NCI-H146 (cell line): ENCODE measurements at regions not wholly inside any gene's neighbourhood (a gene's known extent, or its start where the extent isn't known, plus 50 kb on each side); places are given as distances from the start of the nearest gene placed in this dataset.
A peak's percentile ranks its signal among the peaks of the same experiment; 100 is the strongest.
"Not testable (repeated sequence)": the region's sequence is repeated elsewhere in the genome, so short reads cannot be mapped to it uniquely, and the experiment has no call there.

Experiments used
- DNase-seq: peaks from one replicate; lab custom pipeline; 2025; lab: John Stamatoyannopoulos, UW

GRCh38 chr11:7143908-7144307 is 55.1 kb downstream of the RBMXL2 start:
- no peak for DNase-seq

DNA sequence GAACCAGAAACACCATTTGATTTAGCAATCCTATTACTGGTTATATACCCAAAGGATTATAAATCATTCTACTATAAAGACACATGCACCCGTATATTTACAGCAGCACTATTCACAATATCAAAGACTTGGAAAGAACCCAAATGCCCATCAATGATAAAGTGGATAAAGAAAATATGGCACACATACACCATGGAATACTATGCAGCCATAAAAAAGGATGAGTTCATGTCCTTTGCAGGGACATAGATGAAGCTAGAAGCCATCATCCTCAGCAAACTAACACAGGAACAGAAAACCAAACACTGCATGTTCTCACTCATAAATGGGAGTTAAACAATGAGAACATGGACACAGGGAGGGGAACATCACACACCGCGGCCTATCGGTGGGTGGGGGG is 61.3 kb downstream of the RBMXL2 start:
- not testable (repeated sequence) for DNase-seq

GRCh38 chr11:7154881-7155361 is 66.1 kb downstream of the RBMXL2 start:
- DNase-seq, result no peak

DNA sequence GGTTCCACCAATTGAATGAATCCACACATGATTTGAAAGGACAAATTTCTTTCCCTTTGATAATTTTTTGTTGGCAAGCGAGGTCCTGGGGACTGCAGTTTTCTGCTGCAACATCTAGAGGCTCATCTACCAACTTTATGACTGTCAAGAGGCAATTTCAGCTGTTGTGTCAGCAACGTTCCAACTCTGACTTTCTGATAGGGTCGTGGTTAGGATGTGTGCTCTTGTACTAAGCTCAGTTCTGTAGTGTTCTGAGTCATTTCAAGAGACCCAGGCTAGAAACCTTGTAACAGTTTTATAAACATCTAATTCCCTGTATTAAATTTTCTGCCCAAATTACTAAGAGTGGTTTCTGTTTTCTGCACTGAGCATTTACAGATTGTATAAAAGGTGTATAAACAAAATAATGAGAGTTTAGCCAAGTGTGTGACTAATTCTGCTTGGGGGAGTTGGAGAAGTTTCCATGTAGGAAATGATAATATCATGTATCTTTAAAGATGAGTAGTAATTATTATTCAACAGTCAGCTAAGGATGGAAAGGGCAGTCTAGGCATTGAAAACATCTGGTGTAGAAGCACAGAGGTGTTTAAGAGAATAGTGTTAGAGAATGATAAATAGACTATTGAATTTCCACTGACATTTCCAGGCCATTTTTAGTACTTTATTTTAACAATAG is 72.2 kb downstream of the RBMXL2 start:
- no peak for DNase-seq

DNA sequence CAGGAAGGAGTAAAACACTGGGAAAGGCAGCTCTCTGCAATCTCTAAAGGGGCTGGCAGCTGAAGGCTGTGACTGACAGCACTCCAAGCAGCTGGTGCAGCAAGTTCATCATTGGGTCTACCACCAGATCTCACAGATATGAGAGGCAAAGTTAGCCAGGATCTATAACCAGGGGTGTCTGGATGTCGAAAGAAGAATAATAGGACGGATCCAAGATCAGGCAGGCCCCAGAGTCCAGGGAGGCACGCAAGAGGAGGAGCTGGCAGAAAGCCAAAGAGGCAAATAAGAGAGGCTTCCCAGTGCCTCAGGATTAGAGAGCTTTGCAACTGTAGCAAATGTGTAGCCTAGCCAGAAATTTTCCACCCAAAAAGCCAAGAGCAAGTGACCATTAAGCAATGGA is 77.1 kb downstream of the RBMXL2 start:
- DNase-seq, result peak; percentile 1

- DNase-seq, result no peak
Measured at GRCh38 chr11:7167976-7168740, 79.4 kb downstream of the RBMXL2 start.

DNA sequence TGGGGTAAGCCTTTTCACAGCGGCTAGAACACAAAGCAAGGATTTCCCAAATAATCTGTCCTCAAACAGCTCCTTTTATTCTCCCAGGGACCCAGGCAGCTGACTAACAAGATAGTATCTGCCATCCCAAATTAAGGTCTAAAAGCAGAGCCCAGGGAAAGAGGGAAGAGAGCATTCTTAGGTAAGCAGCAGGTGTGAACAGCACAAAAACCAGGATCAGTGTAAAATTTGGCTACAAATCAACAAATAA is 79.9 kb downstream of the RBMXL2 start:
- no peak for DNase-seq

DNA sequence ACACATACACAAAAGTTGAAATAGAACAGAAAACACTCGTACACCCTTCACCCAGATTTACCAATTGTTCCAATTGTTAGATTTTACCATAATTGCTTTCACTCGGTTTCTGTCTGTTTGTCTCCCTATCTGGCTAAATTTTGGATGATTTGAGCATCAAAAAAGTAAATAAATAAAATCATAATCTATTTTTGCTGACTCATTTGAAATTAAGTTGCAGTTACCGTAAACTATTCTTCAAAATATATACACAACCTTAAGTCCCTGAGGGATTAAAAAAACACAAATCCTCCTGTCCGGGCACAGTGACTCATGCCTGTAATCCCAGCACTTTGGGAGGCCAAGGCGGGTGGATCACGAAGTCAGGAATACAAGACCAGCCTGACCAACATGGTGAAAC is 81.3 kb upstream of the SYT9 start:
- DNase-seq, result no peak

DNA sequence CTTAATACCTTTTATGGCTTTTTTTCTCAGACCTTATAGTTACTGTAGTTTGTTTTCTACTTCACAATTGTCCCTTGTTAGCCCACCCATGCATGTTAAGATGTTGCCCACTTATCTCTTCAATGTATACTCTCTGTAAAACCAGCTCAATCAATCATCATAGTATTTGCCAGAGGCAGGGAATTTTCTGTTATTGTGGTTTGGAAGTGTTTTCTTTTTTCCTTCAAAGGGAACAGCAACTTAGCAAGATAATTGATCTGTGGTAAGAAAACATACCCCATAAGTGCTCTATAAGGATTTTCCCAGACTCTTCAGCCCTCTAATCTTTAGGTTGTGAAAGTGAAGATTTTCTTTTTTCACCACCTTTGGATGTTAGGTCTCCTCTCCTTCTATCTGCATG is 76.7 kb upstream of the SYT9 start:
- DNase-seq, result no peak

- DNase-seq, result no peak
Measured at GRCh38 chr11:7186190-7186589, 65.5 kb upstream of the SYT9 start.

DNA sequence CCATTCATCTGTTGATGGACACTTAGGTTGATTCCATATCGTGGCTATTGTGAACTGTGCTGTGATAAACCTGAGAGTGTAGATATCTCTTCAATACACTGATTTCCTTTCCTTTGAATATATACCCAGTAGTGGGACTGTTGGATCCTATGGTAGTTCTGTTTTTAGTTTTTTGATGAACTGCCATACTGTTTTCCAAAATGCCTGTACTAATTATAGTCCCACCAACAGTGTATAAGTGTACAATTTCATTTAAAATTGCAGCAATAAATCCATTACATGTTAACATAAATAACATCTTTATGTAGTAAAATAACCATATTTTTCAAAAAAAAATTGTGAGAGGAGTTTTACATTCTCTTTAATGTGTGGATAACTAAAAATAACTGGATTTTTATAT is 65.0 kb upstream of the SYT9 start:
- no peak for DNase-seq

GRCh38 chr11:7192785-7193184 is 58.9 kb upstream of the SYT9 start:
- not testable (repeated sequence) for DNase-seq

GRCh38 chr11:7196396-7197146 is 55.1 kb upstream of the SYT9 start:
- peak; percentile 15 for DNase-seq

DNA sequence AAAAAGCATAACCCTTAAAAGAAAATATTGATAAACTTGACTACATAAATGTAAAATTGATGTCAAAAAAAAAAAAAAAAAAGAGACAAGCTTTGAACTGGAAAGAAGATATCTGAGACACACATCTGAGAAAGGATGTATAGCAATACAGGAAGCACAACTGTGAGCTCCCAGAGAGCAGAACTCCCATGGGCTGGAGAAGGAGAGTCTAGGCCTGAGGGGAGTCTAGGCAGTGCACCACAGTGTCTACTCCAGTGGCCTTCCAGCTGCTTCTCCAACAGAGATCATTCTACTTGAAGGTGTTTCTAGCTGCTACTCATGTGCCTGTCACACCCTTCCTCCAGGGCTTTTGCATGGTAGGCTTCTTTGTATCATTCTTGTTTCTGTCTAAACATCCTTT is 54.2 kb upstream of the SYT9 start:
- DNase-seq, result no peak
